HepG2 (cell line): ENCODE measurements at regions not wholly inside any gene's neighbourhood (a gene's known extent, or its start where the extent isn't known, plus 50 kb on each side); places are given as distances from the start of the nearest gene placed in this dataset.

Experiments used
- CCAR2 ChIP-seq: fragments of 200-400 bp; formaldehyde crosslinking; optimal IDR thresholded peaks from 2 replicates; pipeline ENCODE3; 2018; ENCODE audit warnings: low read depth, mild to moderate bottlenecking, low read length, moderate library complexity
- FOXK2 ChIP-seq: fragments of 450-650 bp; IDR thresholded peaks from 2 replicates; pipeline ENCODE4 v1.6.1; 2016
- HNF4A ChIP-seq: sonication (generic); formaldehyde crosslinking; IDR thresholded peaks from 2 replicates; pipeline ENCODE4 v1.4.0; 2020; ENCODE audit warnings: missing genetic modification reagents
- MAFF ChIP-seq: IDR thresholded peaks from 2 replicates; pipeline ENCODE4 v1.6.1; 2011; ENCODE audit warnings: low read depth, low read length, improper control_type of control experiment
- MAFK ChIP-seq, 2 experiments: IDR thresholded peaks in 1 of 2; conservative IDR thresholded peaks in 1 of 2; 2 replicates each; pipeline ENCODE4 v1.6.1; 2011; ENCODE audit warnings: improper control_type of control experiment in 2 of 2, low read length in 2 of 2
- NR2C2 ChIP-seq: sonication (generic); formaldehyde crosslinking; IDR thresholded peaks from 2 replicates; pipeline ENCODE4 v1.4.0; 2020; ENCODE audit warnings: missing genetic modification reagents, mild to moderate bottlenecking, moderate library complexity, borderline replicate concordance
- PBX3 ChIP-seq: sonication (generic); formaldehyde crosslinking; IDR thresholded peaks from 2 replicates; pipeline ENCODE4 v1.8.1; 2023; ENCODE audit warnings: missing genetic modification reagents, inconsistent platforms, borderline replicate concordance
- REST ChIP-seq, 2 experiments: IDR thresholded peaks; 2 replicates each; pipeline ENCODE4 v1.6.1; 2011 to 2012; ENCODE audit warnings: low read length in 2 of 2, borderline replicate concordance in 1 of 2, low read depth in 1 of 2, mild to moderate bottlenecking in 1 of 2, moderate library complexity in 1 of 2
- RFXANK ChIP-seq: IDR thresholded peaks from 2 replicates; pipeline ENCODE4 v1.6.1; 2016
- TP53 ChIP-seq: sonication (generic); formaldehyde crosslinking; conservative IDR thresholded peaks from 2 replicates; pipeline ENCODE4 v1.4.0; 2020; ENCODE audit warnings: missing genetic modification reagents
- YEATS4 ChIP-seq: sonication (generic); formaldehyde crosslinking; IDR thresholded peaks from 2 replicates; pipeline ENCODE4 v1.4.0; 2020; ENCODE audit warnings: missing genetic modification reagents, borderline replicate concordance
- TF ChIP-seq, protein P1 (sequence below): sonication (generic); formaldehyde crosslinking; IDR thresholded peaks from 2 replicates; pipeline ENCODE4 v1.5.1; 2020; ENCODE audit warnings: missing genetic modification reagents, mild to moderate bottlenecking, borderline replicate concordance
- TF ChIP-seq, protein P2 (sequence below): IDR thresholded peaks from 2 replicates; pipeline ENCODE4 v1.6.1; 2016; ENCODE audit warnings: missing biosample characterization, missing genetic modification reagents, low read depth

DNA sequence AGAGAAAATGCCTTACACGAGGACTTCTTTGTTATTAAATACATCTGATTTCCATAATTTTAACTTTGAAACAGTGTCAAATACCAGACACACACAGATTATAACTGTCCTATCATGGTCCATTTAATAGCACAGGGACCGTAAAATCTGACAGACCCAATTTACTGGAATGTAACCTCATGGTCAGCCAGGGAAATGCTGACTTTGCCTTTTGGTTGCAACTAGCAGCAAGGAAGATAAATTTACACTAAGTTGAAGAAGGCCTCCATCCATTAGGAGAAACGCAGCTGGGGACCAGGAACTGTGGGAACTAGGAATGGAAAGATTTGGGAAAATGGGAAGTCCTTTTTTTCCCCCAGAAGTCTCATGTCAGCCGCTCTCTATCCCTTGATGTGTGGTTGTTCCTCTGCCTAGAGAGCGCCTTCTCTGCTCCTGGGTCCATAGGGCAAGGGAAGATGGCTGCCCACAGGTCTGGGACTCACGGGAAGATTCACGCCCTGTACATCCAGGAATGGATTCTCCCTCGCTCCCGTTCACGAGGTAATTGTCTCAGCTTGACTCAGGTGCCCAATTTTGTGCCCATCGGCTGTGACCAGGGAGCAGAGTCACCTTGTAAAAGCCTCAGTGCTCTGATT, 74.6 kb upstream of the L3MBTL3 start (continued):
- TF ChIP-seq REST (IDR thresholded peaks at IDR 0.05; ENCODE audit: borderline replicate concordance in 1 of 2, low read depth in 1 of 2, low read length in 2 of 2) (no peak), MAFK (conservative IDR thresholded peaks at IDR 0.05 in 1 of 2, IDR thresholded peaks at IDR 0.05 in 1 of 2; ENCODE audit: low read length in 2 of 2) (peak; percentile 92 to 94), PBX3 (no peak), HNF4A (0 out of 2 replicates have a peak, but pooled peaks have one; percentile 28), CCAR2 (no peak), MAFF (peak; percentile 89), TP53 (CRISPR knock-in tag) (no peak), NR2C2 (CRISPR knock-in tag) (no peak), RFXANK (CRISPR knock-in tag) (no peak), FOXK2 (no peak), YEATS4 (CRISPR knock-in tag) (no peak)
- TF ChIP-seq, protein P1, sequence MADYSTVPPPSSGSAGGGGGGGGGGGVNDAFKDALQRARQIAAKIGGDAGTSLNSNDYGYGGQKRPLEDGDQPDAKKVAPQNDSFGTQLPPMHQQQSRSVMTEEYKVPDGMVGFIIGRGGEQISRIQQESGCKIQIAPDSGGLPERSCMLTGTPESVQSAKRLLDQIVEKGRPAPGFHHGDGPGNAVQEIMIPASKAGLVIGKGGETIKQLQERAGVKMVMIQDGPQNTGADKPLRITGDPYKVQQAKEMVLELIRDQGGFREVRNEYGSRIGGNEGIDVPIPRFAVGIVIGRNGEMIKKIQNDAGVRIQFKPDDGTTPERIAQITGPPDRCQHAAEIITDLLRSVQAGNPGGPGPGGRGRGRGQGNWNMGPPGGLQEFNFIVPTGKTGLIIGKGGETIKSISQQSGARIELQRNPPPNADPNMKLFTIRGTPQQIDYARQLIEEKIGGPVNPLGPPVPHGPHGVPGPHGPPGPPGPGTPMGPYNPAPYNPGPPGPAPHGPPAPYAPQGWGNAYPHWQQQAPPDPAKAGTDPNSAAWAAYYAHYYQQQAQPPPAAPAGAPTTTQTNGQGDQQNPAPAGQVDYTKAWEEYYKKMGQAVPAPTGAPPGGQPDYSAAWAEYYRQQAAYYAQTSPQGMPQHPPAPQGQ (CRISPR knock-in tag): no peak
- TF ChIP-seq, protein P2, sequence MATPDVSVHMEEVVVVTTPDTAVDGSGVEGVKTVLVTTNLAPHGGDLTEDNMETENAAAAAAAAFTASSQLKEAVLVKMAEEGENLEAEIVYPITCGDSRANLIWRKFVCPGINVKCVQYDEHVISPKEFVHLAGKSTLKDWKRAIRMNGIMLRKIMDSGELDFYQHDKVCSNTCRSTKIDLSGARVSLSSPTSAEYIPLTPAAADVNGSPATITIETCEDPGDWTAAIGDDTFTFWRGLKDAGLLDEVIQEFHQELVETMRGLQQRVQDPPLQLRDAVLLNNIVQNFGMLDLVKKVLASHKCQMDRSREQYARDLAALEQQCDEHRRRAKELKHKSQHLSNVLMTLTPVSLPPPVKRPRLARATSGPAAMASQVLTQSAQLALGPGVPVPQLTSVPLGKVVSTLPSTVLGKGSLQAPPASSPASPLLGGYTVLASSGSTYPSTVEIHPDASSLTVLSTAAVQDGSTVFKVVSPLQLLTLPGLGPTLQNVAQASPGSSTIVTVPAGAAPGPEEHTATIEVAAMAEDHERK (CRISPR knock-in tag): no peak
